Gastrocnemius medialis (tissue), 4 donors: ENCODE measurements at regions not wholly inside any gene's neighbourhood (a gene's known extent, or its start where the extent isn't known, plus 50 kb on each side); places are given as distances from the start of the nearest gene placed in this dataset.

Experiments
- POLR2A ChIP-seq, 2 donors: fragments of 450-650 bp; IDR thresholded peaks; one replicate each; pipeline ENCODE4 v1.6.1; 2017; ENCODE audit warnings: antibody characterized with exemption in 2 of 2, mild to moderate bottlenecking in 2 of 2, moderate library complexity in 2 of 2
- TF ChIP-seq, protein P1 (sequence below), 5 experiments: fragments of 450-650 bp in 3 of 5; fragments of 200-600 bp in 2 of 5; sonication (generic) in 2 of 5; IDR thresholded peaks in 4 of 5; conservative IDR thresholded peaks in 1 of 5; 1 replicate in 4 of 5; 2 replicates in 1 of 5; pipeline ENCODE4 v1.5.1; 2016 to 2019; ENCODE audit warnings: antibody characterized with exemption in 5 of 5, mild to moderate bottlenecking in 3 of 5, moderate library complexity in 3 of 5

DNA sequence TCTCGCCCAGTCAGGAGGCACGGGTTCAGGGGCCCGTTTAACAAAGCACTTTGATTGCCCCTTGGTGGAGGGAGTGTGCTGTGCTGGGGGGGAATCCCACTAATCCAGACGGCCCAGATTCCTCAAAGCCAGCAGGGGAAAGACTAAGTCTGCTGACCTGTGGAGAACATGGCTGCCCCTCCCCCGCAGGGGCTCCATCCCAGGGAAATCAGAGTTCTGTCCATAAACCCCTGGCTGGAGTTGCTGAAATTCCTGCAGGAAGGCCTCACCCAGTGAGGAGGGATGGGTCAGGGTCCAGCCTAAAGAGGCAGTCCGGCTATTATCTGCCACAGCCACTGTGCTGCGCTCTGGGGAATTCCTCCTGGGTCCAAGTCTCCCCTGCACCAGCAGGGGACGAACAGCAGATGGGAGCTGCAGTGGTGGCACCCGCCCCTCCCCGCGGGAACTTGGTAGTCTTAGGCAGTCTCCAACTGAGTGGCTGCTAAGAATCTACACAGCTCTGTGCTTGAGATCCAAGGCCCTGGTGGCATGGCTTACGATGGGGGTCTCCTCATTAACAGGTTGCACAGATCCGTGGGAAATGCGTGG, 174.0 kb upstream of the DAB2 start:
- no peak for TF ChIP-seq POLR2A (IDR thresholded peaks at IDR 0.05)
- TF ChIP-seq, protein P1, sequence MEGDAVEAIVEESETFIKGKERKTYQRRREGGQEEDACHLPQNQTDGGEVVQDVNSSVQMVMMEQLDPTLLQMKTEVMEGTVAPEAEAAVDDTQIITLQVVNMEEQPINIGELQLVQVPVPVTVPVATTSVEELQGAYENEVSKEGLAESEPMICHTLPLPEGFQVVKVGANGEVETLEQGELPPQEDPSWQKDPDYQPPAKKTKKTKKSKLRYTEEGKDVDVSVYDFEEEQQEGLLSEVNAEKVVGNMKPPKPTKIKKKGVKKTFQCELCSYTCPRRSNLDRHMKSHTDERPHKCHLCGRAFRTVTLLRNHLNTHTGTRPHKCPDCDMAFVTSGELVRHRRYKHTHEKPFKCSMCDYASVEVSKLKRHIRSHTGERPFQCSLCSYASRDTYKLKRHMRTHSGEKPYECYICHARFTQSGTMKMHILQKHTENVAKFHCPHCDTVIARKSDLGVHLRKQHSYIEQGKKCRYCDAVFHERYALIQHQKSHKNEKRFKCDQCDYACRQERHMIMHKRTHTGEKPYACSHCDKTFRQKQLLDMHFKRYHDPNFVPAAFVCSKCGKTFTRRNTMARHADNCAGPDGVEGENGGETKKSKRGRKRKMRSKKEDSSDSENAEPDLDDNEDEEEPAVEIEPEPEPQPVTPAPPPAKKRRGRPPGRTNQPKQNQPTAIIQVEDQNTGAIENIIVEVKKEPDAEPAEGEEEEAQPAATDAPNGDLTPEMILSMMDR (IDR thresholded peaks at IDR 0.05 in 4 of 5, conservative IDR thresholded peaks at IDR 0.05 in 1 of 5): no peak
